GM13976 (cell line): ENCODE measurements at regions not wholly inside any gene's neighbourhood (a gene's known extent, or its start where the extent isn't known, plus 50 kb on each side); places are given as distances from the start of the nearest gene placed in this dataset.

Experiments used
- DNase-seq: peaks from one replicate; pipeline ENCODE4 v3.0.0; 2012; ENCODE audit warnings: low spot score
- CTCF ChIP-seq: IDR thresholded peaks from 2 replicates; pipeline ENCODE4 v1.5.1; 2012; ENCODE audit warnings: borderline replicate concordance, mild to moderate bottlenecking; ENCODE audit not compliant: insufficient read depth; ENCODE audit errors: extremely low read depth, missing control alignments, control extremely low read depth
- in situ Hi-C: fragments of 300-500 bp; cut with MboI; formaldehyde crosslinking; loops from one replicate; pipeline ENCODE4 v1.12.0; 2022; ENCODE audit warnings: low sequenced_read_pairs, mixed read lengths, inconsistent platforms; ENCODE audit not compliant: unreplicated experiment

DNA sequence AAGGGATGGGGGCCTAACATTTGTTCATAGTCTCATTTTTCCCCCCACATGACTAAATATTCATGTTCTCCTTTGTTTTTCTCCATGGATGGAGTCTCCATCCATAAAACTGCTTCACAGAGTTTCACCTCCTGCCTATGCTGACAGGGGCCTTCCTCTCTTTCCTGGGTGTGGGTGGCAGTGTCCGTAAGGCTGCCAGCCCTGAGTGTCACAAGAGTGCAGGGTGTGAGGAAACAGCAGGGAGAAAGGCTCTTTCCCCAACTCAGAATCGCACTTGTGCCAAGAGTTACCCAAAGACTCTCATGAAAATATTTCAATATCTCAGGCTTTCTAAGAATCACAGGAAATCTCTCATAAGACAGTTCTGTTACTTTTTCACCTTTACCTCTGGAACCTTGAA, 346.2 kb upstream of the MMS22L start:
- in situ Hi-C loops = no loop called here

DNA sequence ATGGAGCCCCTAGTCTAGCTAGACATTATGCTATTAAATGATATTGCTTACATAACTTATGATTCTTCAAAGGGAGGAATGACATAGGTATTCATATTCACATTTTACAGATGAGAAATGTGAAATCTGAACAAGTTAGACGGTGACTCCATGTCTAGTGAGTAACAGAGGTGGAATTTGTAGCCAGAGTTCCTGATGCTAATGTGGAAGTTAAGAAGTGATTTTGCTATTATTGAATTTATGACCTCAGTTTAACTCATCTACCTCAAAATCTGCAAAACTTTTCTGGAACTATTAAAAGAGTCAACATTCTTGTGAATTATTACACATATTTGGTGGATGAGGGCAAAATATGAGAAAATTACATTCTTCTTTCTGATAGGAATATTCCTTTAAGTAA, 347.6 kb upstream of the MMS22L start:
- TF ChIP-seq CTCF = no peak
- DNase-seq = no peak
- in situ Hi-C loops = no loop called here

More for the DNA sequence above, 346.2 kb upstream of the MMS22L start:
- no peak for DNase-seq
- no peak for TF ChIP-seq CTCF

GRCh38 chr6:97632341-97632740, 349.3 kb upstream of the MMS22L start:
- in situ Hi-C loops = no loop called here
- no peak for TF ChIP-seq CTCF
- no peak for DNase-seq

GRCh38 chr6:97639702-97640101, 356.7 kb upstream of the MMS22L start:
- in situ Hi-C loops = no loop called here
- TF ChIP-seq CTCF = no peak

GRCh38 chr6:97644353-97644752, 361.3 kb upstream of the MMS22L start:
- no peak for DNase-seq
- no peak for TF ChIP-seq CTCF
- in situ Hi-C loops = no loop called here

More at GRCh38 chr6:97639702-97640101, 356.7 kb upstream of the MMS22L start:
- DNase-seq = no peak

DNA sequence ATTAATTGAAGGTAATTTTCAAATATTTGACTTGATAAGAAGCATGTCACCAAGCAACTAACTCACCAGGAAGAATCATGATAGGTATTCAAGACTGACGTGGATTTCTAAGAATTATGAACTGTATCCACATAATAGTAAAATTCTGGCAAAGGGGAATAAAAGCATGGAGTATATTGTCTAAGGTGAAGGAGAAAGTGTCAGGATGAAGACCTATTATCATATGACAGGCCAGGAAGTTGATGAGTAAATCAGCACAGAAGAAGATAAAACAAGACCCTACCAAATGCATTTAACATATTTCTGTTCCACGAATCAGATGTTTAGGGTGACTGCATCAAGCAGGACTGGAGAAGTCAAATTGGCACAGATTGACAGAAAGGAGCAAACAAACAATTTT, 362.7 kb upstream of the MMS22L start:
- TF ChIP-seq CTCF = no peak
- no peak for DNase-seq
- in situ Hi-C loops = no loop called here

DNA sequence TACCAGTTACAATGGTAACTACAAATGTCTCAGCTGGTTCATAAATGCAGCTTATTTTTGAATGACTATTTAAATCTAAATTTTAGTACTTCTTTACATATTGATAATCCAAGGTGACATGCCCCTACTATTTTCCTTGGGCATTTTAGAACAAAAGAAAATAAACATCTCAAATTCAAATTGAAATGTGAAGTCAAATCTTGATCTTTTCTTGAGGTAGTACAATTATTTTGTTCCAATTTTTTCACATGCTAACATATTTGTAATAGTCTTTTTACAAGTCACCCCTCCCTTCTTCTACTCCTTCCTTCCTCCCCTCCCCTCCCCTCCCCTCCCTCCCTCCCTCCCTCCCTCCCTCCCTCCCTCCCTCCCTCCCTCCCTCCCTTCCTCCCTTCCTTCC, 370.1 kb upstream of the MMS22L start:
- TF ChIP-seq CTCF = no peak
- in situ Hi-C loops = no loop called here
- no peak for DNase-seq
